HFFc6 (cell line): ENCODE measurements at regions not wholly inside any gene's neighbourhood (a gene's known extent, or its start where the extent isn't known, plus 50 kb on each side); places are given as distances from the start of the nearest gene placed in this dataset.

Source experiments
- DNase-seq: peaks from one replicate; pipeline ENCODE4 v3.0.0-alpha.2; 2018
- H3K27ac Mint-ChIP-seq: 2 replicates; pipeline ENCODE4 v1.8.0; 2020; ENCODE audit warnings: mild to moderate bottlenecking, mixed read lengths
- H3K27me3 Mint-ChIP-seq: 2 replicates; pipeline ENCODE4 v1.8.0; 2021; ENCODE audit warnings: mild to moderate bottlenecking, moderate library complexity, mixed read lengths; ENCODE audit not compliant: insufficient read depth
- H3K36me3 Mint-ChIP-seq: 2 replicates; pipeline ENCODE4 v1.8.0; 2021; ENCODE audit warnings: low read depth, mixed read lengths
- H3K4me1 Mint-ChIP-seq: 2 replicates; pipeline ENCODE4 v1.8.0; 2020; ENCODE audit warnings: low read depth, mixed read lengths
- H3K4me3 Mint-ChIP-seq: 2 replicates; pipeline ENCODE4 v1.8.0; 2020; ENCODE audit warnings: mild to moderate bottlenecking, moderate library complexity, mixed read lengths
- H3K9me3 Mint-ChIP-seq: 2 replicates; pipeline ENCODE4 v1.8.0; 2020; ENCODE audit warnings: mild to moderate bottlenecking, mixed read lengths
- TF ChIP-seq, protein P1 (sequence below): fragments of 200-600 bp; sonication (generic); IDR thresholded peaks from 2 replicates; pipeline ENCODE4 v1.5.0; 2021; ENCODE audit warnings: antibody characterized with exemption, mild to moderate bottlenecking

DNA sequence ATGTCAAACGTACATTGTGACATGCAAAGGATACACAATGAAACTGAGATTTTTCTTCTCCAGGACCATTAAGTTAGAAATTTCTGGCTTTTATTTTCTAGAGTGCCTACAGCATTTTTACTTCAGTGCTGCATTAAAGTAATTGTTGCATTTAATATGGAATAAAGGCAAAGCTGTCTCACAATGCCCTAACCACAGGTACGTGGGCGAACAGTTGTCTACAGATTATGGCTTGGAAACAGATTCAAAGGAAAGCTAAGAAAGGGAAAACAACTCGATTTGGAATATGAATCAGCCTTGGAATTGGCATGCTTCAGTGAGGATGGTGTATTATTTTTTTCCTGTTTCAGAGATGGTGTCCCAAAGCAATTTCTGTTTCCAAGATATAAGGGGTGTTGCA, 79.1 kb upstream of the TUSC7 start:
- DNase-seq, result no peak
- Mint-ChIP-seq H3K27ac (no peak overlapping the region), H3K36me3 (peaks cover 5% of the 10 kb centered on the region), H3K4me3 (no peak overlapping the region), H3K9me3 (peaks cover 47% of the 10 kb centered on the region), H3K27me3 (no peaks in the 10 kb centered on the region), H3K4me1 (no peaks in the 10 kb centered on the region)
- TF ChIP-seq, protein P1, sequence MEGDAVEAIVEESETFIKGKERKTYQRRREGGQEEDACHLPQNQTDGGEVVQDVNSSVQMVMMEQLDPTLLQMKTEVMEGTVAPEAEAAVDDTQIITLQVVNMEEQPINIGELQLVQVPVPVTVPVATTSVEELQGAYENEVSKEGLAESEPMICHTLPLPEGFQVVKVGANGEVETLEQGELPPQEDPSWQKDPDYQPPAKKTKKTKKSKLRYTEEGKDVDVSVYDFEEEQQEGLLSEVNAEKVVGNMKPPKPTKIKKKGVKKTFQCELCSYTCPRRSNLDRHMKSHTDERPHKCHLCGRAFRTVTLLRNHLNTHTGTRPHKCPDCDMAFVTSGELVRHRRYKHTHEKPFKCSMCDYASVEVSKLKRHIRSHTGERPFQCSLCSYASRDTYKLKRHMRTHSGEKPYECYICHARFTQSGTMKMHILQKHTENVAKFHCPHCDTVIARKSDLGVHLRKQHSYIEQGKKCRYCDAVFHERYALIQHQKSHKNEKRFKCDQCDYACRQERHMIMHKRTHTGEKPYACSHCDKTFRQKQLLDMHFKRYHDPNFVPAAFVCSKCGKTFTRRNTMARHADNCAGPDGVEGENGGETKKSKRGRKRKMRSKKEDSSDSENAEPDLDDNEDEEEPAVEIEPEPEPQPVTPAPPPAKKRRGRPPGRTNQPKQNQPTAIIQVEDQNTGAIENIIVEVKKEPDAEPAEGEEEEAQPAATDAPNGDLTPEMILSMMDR, result no peak

DNA sequence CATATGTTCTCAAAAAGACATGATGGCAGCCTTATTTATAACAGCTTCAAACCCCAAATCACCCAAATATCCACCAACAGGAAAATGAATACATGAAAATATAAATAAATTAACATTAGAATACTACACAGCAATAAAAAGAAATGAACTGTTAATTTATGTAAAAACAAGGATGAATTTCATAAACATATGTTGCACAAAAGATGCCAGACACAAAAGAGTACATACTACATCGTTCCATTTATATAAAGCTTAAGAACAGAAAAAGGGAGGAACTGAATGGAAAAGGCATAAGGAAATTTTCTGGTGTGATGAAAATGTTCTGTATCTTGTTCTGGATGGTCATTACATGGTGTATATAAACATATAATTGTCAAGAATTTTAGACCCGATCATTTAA, 69.9 kb upstream of the TUSC7 start:
- H3K36me3 Mint-ChIP-seq, result no peaks in the 10 kb centered on the region
- no peak overlapping the region for H3K27ac Mint-ChIP-seq
- peaks cover 52% of the 10 kb centered on the region for H3K9me3 Mint-ChIP-seq
- H3K27me3 Mint-ChIP-seq, result no peaks in the 10 kb centered on the region
- H3K4me1 Mint-ChIP-seq, result no peaks in the 10 kb centered on the region
- TF ChIP-seq, protein P1, result no peak
- no peak overlapping the region for H3K4me3 Mint-ChIP-seq
- DNase-seq, result no peak

DNA sequence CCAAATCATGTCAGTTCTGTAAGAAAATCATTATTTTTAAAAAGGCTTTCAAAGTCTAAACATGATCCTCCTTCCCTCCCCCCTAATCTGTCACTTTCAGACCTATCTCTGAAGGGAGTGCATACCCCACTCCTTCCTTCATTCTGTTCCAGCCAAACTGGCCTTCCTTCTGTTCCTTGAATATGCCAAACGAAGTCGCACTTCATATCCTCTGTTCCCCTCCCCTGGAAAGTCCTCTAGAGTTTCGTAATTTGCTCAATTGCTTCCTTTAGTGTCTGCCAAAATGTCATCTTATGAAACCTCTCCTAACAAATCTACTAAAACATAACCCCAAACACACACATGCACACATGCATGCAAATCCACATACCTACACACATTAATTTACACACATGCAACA, 69.5 kb upstream of the TUSC7 start:
- DNase-seq, result no peak
- Mint-ChIP-seq H3K27ac (no peak overlapping the region), H3K4me3 (no peak overlapping the region), H3K27me3 (no peaks in the 10 kb centered on the region), H3K36me3 (no peaks in the 10 kb centered on the region), H3K4me1 (no peaks in the 10 kb centered on the region), H3K9me3 (peaks cover 51% of the 10 kb centered on the region)
- TF ChIP-seq, protein P1, result no peak

DNA sequence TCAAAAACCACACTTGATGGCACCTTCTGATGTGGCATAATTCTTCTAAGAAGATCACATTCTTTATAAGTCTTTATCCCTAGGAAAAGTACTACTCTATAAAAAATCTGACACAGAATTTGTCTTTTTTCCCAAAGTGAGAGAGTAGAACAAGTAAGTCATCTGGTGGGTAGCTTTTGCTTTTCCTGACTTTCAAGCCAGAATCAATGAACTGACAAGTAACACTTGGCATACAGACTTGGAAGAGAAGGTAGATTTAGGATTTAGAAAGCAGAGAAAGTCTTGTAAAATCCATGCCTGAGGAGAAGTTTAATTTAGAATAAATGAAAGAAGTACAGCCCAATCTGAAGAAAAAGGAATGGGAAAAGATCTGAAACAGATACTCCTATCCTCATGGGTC, 66.6 kb upstream of the TUSC7 start:
- Mint-ChIP-seq H3K4me1 (no peaks in the 10 kb centered on the region), H3K27me3 (no peaks in the 10 kb centered on the region), H3K9me3 (peaks cover 30% of the 10 kb centered on the region), H3K36me3 (no peaks in the 10 kb centered on the region), H3K4me3 (no peak overlapping the region), H3K27ac (no peak overlapping the region)
- no peak for DNase-seq
- TF ChIP-seq, protein P1, result no peak

DNA sequence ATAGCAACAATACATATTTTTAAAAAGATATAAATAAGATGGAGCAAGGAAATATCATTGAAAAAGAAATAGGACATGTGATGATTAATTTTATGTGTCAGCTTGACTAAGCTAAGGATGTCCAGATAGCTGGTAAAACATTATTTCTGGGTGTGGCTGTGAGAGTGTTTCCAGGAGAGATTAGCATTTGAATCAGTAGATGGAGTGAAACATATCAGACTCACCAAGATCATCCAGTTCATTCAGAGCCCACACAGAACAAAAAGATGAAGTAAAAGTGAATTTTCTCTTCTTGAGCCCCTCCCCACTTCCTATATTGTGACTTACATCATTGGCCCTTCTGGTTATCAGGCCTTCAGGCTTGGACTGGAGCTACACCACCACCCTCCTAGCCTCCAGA, 61.6 kb upstream of the TUSC7 start:
- no peaks in the 10 kb centered on the region for H3K27me3 Mint-ChIP-seq

More for the DNA sequence above, 61.6 kb upstream of the TUSC7 start:
- no peak overlapping the region for H3K27ac Mint-ChIP-seq
- peaks cover 15% of the 10 kb centered on the region for H3K9me3 Mint-ChIP-seq
- no peaks in the 10 kb centered on the region for H3K36me3 Mint-ChIP-seq
- no peaks in the 10 kb centered on the region for H3K4me1 Mint-ChIP-seq
- H3K4me3 Mint-ChIP-seq, result no peak overlapping the region
- TF ChIP-seq, protein P1, result no peak
- DNase-seq, result no peak
